VCaP (cell line): ENCODE measurements at regions not wholly inside any gene's neighbourhood (a gene's known extent, or its start where the extent isn't known, plus 50 kb on each side); places are given as distances from the start of the nearest gene placed in this dataset.

Experiments used
- H3K27ac ChIP-seq: fragments of 450-650 bp; 2 replicates; pipeline ENCODE4 v1.5.1; 2017
- TF ChIP-seq, protein P1 (sequence below): fragments of 450-650 bp; conservative IDR thresholded peaks from 2 replicates; pipeline ENCODE4 v1.5.1; 2017; ENCODE audit warnings: mild to moderate bottlenecking, moderate library complexity

DNA sequence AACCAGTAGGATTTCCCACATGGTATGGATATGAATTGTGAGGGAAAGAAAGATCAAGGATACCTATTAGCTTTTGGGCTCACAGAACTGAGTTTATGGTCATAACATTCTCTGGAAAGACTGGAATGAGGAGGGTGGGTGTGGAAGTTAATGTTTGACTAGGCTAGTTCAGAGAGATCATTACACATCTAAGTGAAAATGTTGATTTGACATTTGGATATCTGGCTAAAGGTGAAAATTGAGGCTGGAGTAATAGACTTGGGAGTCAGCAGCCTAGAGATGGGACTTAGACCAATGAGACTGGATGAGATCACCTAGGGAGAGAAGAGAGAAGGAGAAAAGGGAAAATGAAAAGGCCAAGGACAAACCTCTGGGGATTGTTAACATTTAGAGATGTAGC is 437.3 kb downstream of the CCSER2 start:
- H3K27ac ChIP-seq = no peak overlapping the region
- TF ChIP-seq, protein P1, sequence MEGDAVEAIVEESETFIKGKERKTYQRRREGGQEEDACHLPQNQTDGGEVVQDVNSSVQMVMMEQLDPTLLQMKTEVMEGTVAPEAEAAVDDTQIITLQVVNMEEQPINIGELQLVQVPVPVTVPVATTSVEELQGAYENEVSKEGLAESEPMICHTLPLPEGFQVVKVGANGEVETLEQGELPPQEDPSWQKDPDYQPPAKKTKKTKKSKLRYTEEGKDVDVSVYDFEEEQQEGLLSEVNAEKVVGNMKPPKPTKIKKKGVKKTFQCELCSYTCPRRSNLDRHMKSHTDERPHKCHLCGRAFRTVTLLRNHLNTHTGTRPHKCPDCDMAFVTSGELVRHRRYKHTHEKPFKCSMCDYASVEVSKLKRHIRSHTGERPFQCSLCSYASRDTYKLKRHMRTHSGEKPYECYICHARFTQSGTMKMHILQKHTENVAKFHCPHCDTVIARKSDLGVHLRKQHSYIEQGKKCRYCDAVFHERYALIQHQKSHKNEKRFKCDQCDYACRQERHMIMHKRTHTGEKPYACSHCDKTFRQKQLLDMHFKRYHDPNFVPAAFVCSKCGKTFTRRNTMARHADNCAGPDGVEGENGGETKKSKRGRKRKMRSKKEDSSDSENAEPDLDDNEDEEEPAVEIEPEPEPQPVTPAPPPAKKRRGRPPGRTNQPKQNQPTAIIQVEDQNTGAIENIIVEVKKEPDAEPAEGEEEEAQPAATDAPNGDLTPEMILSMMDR = no peak

DNA sequence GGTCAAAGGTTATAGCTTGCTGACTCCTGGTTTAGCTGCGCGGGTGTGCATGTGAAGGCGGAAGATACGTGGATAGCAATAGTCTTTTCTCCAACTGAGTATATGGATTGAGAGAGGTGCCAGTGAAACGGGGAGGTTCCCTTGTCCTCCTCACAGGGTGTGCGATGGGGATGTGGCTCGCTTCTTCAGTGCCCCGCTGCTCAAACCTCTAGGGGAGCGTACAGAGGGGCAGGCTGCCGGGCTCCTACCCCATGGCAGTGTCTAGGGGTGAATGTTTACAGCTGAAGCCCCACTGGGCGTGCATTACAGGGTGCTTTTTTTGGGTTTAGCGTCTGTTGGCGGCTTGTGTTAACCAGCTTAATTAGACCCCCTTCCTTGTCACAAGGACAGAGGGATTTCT is 438.5 kb downstream of the CCSER2 start:
- H3K27ac ChIP-seq = no peak overlapping the region
- TF ChIP-seq, protein P1 = no peak

DNA sequence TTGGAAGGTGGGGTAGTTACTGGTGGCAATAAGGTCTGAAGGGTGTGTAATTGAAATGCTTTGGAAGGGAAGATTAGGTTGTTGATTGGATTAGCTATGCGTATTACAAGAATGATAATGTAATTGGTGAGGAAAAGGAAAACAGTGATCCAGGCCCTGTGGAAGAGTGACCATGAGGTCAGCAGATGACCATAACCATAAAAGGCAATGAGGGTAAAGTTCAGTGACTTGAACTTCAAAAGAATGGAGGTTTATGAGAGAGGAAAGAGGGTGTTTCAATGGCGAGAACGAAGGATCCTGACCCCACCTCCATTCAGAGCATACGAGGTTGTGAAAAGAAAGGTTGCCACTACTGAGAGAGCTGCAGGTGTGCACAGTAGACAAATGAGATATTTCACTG is 439.7 kb downstream of the CCSER2 start:
- TF ChIP-seq, protein P1 = no peak
- no peak overlapping the region for H3K27ac ChIP-seq

DNA sequence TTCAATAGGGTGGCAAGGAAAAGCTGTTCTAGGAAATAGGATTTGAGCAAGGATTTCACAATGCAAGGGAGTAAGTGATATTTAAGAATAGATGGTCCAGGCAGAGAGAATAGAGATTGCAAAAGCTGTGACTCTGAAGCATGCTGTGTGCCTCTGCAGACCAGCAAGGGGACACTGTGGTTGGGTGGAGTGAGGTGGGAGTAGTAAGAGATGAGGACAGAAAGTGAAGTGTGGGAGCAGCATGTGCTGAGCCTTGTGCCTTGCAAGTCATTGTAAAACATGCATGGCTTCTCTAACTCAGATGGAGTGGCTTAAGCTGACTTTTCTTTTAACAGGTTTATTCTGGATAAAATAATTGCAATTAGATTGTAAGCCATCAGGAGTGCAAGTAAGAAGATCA is 442.4 kb downstream of the CCSER2 start:
- H3K27ac ChIP-seq = no peak overlapping the region
- TF ChIP-seq, protein P1 = no peak

DNA sequence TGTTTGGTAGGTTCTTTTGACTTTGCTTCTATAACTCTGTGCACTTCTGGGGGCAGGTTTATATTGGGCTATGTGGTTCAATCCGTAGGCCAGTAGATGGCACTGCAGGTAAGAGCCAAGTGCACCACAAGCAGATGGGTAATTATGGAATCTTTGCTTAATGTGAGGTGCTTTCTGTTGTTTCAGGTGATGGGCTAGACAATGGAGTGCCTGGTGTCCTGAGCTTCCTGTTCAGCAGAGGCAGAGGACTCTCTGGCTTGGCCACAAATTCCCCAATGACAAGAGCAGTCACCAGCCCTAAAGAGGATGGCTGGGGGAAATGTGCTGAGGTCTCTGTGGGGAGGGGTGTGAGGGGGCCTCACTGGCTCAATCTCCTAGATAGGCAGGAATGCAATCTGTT is 455.0 kb downstream of the CCSER2 start:
- TF ChIP-seq, protein P1 = peak; percentile 94
- no peak overlapping the region for H3K27ac ChIP-seq

DNA sequence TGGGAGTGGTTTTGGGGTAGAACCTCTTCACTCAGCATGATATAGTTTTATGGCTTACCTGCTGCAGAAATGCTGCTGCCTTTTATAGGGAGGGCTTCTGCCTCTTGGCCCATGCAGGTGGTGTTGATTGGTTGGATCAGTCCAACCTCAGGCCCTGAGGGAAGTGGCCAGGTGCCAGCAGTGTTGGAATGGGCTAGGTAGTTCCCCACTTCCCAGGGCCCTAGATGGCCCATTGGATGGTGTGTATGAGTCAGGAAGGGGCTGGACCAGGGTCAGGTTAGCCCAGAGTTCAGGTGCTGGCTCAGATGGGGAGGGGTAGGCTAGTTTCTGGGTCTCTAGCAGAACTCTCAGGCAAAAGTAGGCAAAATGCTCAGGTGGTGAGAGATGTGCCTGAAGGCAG is 455.5 kb downstream of the CCSER2 start:
- TF ChIP-seq, protein P1 = no peak
- H3K27ac ChIP-seq = no peak overlapping the region

DNA sequence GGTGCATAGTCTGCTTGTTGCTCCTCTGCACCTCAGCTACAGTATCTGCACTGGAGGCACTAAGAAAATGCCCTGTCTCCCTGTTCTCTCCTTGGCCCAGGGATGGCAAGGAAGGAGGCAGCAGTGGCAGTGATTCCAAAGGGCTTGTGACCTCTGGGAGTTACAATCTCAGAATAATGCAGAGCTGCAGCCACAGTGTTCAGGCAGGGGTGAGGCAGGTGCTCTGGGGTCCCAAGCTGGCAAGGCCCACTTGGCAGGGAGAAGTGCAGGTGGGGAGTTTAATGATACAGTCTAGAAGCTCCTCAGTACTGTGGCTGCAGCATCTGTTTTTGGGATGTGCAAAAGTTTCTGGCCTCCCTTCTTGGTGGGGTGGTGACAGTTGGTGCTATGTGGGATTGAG is 456.4 kb downstream of the CCSER2 start:
- H3K27ac ChIP-seq = no peak overlapping the region
- TF ChIP-seq, protein P1 = no peak

DNA sequence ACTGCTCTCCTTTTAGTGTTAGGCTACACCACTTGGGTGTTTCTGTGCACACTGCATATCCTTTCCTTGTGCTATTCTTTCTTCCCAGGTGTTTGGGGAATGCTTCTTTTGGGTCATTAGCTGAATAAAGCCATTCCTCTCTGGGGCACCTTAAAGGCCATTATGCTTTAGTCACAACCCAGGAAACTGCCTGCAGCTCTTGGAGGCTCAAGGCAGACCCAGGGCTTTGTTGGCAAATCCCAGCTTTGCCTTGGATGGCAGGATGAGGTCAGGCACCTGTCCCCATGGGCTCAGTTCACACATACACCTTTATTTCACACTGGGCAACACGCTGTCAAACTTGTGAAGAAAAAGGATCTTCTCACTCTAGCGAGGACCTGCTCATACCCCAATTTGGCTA is 460.6 kb downstream of the CCSER2 start:
- H3K27ac ChIP-seq = no peak overlapping the region
- TF ChIP-seq, protein P1 = no peak
